Cardiac muscle cell (in vitro differentiated cells and primary cell): ENCODE measurements at regions not wholly inside any gene's neighbourhood (a gene's known extent, or its start where the extent isn't known, plus 50 kb on each side); places are given as distances from the start of the nearest gene placed in this dataset.

Experiments
- DNase-seq, 2 donors: peaks; one replicate each; pipeline versions ENCODE4 v3.0.0 to v3.0.0-alpha.2; 2010 to 2017; ENCODE audit warnings: low read depth in 1 of 2, low spot score in 1 of 2
- H3K27ac ChIP-seq: fragments of 200-600 bp; sonication (generic); 2 replicates; pipeline ENCODE4 v1.5.1; 2016
- H3K27me3 ChIP-seq: fragments of 200-600 bp; sonication (generic); 2 replicates; pipeline ENCODE4 v1.6.0; 2016; ENCODE audit warnings: control low read depth
- H3K36me3 ChIP-seq: fragments of 200-600 bp; sonication (generic); 2 replicates; pipeline ENCODE4 v1.5.1; 2016; ENCODE audit warnings: control low read depth
- H3K4me1 ChIP-seq: fragments of 200-600 bp; sonication (generic); 2 replicates; pipeline ENCODE4 v1.8.1; 2017; ENCODE audit warnings: low read depth, mild to moderate bottlenecking, mixed run types
- H3K4me3 ChIP-seq: fragments of 200-600 bp; sonication (generic); 2 replicates; pipeline ENCODE4 v1.5.1; 2016; ENCODE audit warnings: mild to moderate bottlenecking
- H3K9me3 ChIP-seq: fragments of 200-600 bp; sonication (generic); 2 replicates; pipeline ENCODE4 v1.5.1; 2017; ENCODE audit warnings: low read depth, mild to moderate bottlenecking, control low read depth
- TF ChIP-seq, protein P1 (sequence below): IDR thresholded peaks from 2 replicates; pipeline ENCODE4 v1.5.1; 2012; ENCODE audit warnings: low read depth, mild to moderate bottlenecking, low read length

DNA sequence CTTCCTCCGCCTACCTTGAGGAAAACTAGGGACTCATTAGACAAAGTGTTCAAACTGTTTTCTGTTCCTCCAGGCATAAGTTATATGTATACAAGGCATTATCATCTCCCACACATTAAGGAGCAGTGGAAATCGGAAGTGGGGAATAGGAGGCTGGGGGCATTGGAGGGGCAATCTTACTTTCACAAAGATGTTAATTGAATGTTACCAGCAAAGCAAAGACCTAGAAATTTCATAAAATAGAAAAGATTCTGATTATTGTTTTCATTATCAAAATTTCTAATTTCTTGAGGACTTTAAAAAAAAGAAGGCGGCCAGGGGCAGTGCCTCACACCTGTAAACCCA is 501.7 kb upstream of the JARID2 start:
- Histone ChIP-seq H3K36me3 (no peaks in the 10 kb centered on the region), H3K27ac (no peak overlapping the region), H3K9me3 (no peaks in the 10 kb centered on the region), H3K27me3 (no peaks in the 10 kb centered on the region), H3K4me1 (no peaks in the 10 kb centered on the region), H3K4me3 (no peak overlapping the region)
- TF ChIP-seq, protein P1, sequence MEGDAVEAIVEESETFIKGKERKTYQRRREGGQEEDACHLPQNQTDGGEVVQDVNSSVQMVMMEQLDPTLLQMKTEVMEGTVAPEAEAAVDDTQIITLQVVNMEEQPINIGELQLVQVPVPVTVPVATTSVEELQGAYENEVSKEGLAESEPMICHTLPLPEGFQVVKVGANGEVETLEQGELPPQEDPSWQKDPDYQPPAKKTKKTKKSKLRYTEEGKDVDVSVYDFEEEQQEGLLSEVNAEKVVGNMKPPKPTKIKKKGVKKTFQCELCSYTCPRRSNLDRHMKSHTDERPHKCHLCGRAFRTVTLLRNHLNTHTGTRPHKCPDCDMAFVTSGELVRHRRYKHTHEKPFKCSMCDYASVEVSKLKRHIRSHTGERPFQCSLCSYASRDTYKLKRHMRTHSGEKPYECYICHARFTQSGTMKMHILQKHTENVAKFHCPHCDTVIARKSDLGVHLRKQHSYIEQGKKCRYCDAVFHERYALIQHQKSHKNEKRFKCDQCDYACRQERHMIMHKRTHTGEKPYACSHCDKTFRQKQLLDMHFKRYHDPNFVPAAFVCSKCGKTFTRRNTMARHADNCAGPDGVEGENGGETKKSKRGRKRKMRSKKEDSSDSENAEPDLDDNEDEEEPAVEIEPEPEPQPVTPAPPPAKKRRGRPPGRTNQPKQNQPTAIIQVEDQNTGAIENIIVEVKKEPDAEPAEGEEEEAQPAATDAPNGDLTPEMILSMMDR: no peak
- no peak for DNase-seq

DNA sequence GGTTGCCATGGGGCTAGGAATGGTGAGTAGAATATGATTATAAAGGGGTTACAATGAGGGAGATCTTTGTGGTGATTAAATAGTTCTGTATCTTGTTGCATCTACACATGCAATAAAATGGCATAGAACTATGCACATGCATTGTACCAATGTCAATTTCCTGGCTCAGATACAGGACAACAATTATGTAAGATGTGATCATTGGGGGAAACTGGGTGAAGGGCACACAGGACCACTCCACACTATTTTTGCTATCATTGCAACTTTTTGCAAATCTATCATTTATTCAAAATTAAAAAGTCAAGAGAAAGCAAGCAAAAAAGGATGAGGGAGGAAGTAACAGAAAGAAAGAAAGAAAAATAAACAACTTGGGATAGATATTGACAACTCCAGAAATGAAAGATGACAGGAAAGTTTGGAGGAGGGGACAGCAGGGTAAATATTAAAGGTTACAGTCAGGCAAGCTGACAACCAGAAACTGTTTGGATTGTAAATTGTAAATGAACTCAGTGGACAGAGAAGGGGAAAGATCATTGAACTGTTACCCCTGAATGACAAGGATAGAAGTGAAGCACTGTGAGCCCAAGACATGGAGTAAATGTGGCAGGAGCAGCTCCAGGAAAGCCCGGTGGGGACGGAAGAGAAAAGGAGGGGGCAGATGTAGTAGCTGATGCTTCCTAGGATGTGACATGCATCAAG is 499.6 kb upstream of the JARID2 start:
- TF ChIP-seq, protein P1: no peak

DNA sequence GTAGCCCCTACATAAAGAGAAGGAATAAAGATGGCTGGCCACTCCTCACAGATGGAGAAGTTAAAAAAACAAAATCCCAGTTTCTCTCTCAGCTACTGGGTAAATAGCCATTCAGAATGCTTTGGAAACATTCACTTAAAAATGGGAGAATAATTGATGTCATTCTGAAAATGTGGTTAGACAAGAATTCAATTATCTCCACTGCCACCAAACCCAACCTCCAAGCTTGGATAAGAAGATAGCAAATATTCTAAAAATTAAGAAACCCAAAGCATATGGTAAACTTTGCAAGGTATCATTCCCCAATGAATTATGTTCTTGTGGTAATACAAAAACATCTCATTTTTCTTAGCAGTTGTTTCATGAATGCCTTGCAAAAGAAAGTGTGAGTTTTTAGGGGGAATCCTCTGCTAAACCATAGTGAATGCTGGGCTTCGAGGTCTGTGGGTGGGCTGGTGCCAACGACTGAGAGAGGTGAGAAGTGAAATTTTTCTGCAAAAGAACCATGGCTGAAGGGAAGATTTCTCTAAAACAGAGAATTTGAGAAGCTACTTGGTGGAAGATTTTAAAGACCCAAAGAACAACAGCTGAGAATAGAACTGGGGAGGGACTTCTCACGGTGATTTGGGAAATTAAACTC is 497.9 kb upstream of the JARID2 start:
- Histone ChIP-seq H3K4me3 (no peak overlapping the region), H3K27ac (no peak overlapping the region), H3K4me1 (no peaks in the 10 kb centered on the region), H3K9me3 (no peaks in the 10 kb centered on the region), H3K36me3 (no peaks in the 10 kb centered on the region), H3K27me3 (no peaks in the 10 kb centered on the region)
- DNase-seq: peak in 1 of 2 donors; percentile 48
- TF ChIP-seq, protein P1: no peak

More for the DNA sequence above, 499.6 kb upstream of the JARID2 start:
- Histone ChIP-seq H3K36me3 (no peaks in the 10 kb centered on the region), H3K4me1 (no peaks in the 10 kb centered on the region), H3K27ac (no peak overlapping the region), H3K4me3 (no peak overlapping the region), H3K9me3 (no peaks in the 10 kb centered on the region), H3K27me3 (no peaks in the 10 kb centered on the region)
- DNase-seq: no peak

DNA sequence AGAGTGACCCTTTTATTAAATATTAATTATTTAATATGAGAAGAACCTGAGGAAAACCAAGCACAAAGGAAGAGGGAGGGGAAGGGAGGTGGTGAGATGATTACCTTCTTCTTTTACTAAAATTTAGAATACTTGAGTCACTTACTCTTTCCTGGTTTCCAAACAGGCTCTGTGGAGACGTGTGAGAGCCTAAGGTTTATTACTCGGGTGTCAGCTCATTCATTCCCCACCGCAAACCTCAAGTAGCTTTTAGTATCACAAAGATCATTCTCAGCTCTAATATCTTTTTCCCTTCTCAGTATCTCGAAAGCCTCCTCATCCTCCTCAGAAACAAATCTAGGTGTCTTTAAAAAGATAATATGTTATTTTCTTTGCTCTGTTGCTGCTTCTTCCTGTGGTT is 497.2 kb upstream of the JARID2 start:
- Histone ChIP-seq H3K4me1 (no peaks in the 10 kb centered on the region), H3K9me3 (no peaks in the 10 kb centered on the region), H3K27ac (no peak overlapping the region), H3K36me3 (no peaks in the 10 kb centered on the region), H3K4me3 (no peak overlapping the region), H3K27me3 (no peaks in the 10 kb centered on the region)
- DNase-seq: no peak
- TF ChIP-seq, protein P1: no peak

DNA sequence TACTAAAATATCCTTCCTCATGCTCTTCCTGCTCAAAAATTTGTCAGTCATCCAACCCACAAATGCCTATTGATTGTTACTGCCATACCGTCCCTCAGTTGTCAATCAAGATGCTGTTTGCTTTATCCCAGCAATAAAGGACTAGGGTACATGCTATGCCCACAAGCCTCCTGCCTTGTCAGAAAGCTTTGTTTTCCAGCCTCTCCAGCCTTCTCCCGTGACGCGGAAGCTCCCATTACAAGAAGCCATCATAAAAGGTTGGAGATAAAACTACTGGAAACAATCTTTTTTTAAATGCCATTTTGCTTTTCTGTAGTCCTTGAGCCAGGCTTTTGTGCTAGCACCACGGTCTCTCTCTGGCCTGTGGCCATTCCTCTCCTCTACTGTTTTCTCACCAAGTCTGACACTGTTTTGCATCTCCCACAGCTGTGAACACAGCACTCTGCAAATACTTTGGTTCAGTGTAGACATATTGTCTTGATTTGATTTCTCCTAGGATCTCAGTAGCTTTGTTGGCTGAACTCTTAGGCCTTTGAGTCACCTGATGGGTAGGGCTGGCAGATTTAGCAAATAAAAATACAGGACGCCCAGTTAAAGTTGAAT is 495.7 kb upstream of the JARID2 start:
- Histone ChIP-seq H3K27me3 (no peaks in the 10 kb centered on the region), H3K4me3 (no peak overlapping the region), H3K36me3 (no peaks in the 10 kb centered on the region), H3K27ac (no peak overlapping the region), H3K4me1 (no peaks in the 10 kb centered on the region), H3K9me3 (no peaks in the 10 kb centered on the region)
- DNase-seq: no peak
- TF ChIP-seq, protein P1: no peak
